Sigmoid colon (tissue), 6 donors: ENCODE measurements at regions not wholly inside any gene's neighbourhood (a gene's known extent, or its start where the extent isn't known, plus 50 kb on each side); places are given as distances from the start of the nearest gene placed in this dataset.
"Not testable (repeated sequence)": the region's sequence is repeated elsewhere in the genome, so short reads cannot be mapped to it uniquely, and the experiment has no call there.

Experiments
- DNase-seq: peaks from one replicate; pipeline ENCODE4 v3.0.0-alpha.2; 2019
- H3K27ac ChIP-seq, 4 donors: fragments of 200-600 bp; sonication (generic); one replicate each; pipeline ENCODE4 v1.5.1; 2016 to 2019; ENCODE audit warnings: mild to moderate bottlenecking in 1 of 4
- H3K27me3 ChIP-seq, 3 donors: fragments of 200-600 bp; sonication (generic); one replicate each; pipeline ENCODE4 v1.5.1; 2019; ENCODE audit warnings: mild to moderate bottlenecking in 1 of 3
- H3K36me3 ChIP-seq, 4 donors: fragments of 200-600 bp; sonication (generic); one replicate each; pipeline ENCODE4 v1.5.1; 2016 to 2019
- H3K4me1 ChIP-seq, 4 donors: fragments of 200-600 bp; sonication (generic); one replicate each; pipeline ENCODE4 v1.5.1; 2017 to 2019
- H3K4me3 ChIP-seq, 4 donors: fragments of 200-600 bp; sonication (generic); one replicate each; pipeline ENCODE4 v1.5.1; 2017 to 2019; ENCODE audit warnings: mild to moderate bottlenecking in 2 of 4, moderate library complexity in 1 of 4
- H3K9me3 ChIP-seq, 4 donors: fragments of 200-600 bp in 3 of 4; sonication (generic) in 3 of 4; one replicate each; pipeline versions ENCODE4 v1.5.1 to v1.6.1; 2013 to 2019
- CTCF ChIP-seq, 4 experiments: fragments of 450-650 bp in 3 of 4; fragments of 200-600 bp in 1 of 4; IDR thresholded peaks; one replicate each; pipeline ENCODE4 v1.5.1; 2016 to 2019; ENCODE audit warnings: antibody characterized with exemption in 4 of 4, mild to moderate bottlenecking in 3 of 4, moderate library complexity in 2 of 4
- EP300 ChIP-seq, 4 donors: sonication (generic); formaldehyde crosslinking; IDR thresholded peaks; one replicate each; pipeline ENCODE4 v1.6.1; 2017; ENCODE audit warnings: antibody characterized with exemption in 4 of 4
- POLR2A ChIP-seq, 2 donors: fragments of 450-650 bp; IDR thresholded peaks; one replicate each; pipeline ENCODE4 v1.6.1; 2016; ENCODE audit warnings: antibody characterized with exemption in 2 of 2, mild to moderate bottlenecking in 2 of 2, moderate library complexity in 2 of 2
- POLR2AphosphoS5 ChIP-seq, 4 donors: sonication (generic); formaldehyde crosslinking; IDR thresholded peaks; one replicate each; pipeline ENCODE4 v1.6.1; 2017; ENCODE audit warnings: antibody characterized with exemption in 4 of 4
- WGBS, 2 donors: extraction: QIAGEN DNeasy Blood & Tissue Kit; methylation state at CpG; one replicate each; pipeline ENCODE4 v1.1.7; 2013; 5-methylcytosine and 5-hydroxymethylcytosine counted together
- intact Hi-C: fragments of 100-400 bp; cut with DNase I; formaldehyde crosslinking; loops from one replicate; pipeline ENCODE4 v1.15.1; 2023
- donor health status: healthy with polysubstance abuse.
- donor health status: healthy.

GRCh38 chr9:103319979-103320378 lies 324.8 kb downstream of the CYLC2 start:
- Histone ChIP-seq H3K36me3 (no peaks in the 10 kb centered on the region), H3K9me3 (no peaks in the 10 kb centered on the region), H3K27me3 (no peaks in the 10 kb centered on the region), H3K27ac (no peak overlapping the region), H3K4me1 (peaks cover 0 to 3% (median 0%) of the 10 kb centered on the region in 4 donors), H3K4me3 (no peak overlapping the region)
- whole genome bisulfite sequencing, 2 donors: 35 to 47% methylated on average over 4 of the region's 4 CpGs
- no peak for DNase-seq
- intact Hi-C loops: no loop called here
- no peak for TF ChIP-seq POLR2AphosphoS5 (IDR thresholded peaks at IDR 0.05)
- no peak for TF ChIP-seq EP300 (IDR thresholded peaks at IDR 0.05)
- TF ChIP-seq POLR2A (IDR thresholded peaks at IDR 0.05): no peak
- TF ChIP-seq CTCF (IDR thresholded peaks at IDR 0.05): no peak

- TF ChIP-seq EP300 (IDR thresholded peaks at IDR 0.05): no peak
- no peak for TF ChIP-seq CTCF (IDR thresholded peaks at IDR 0.05)
- TF ChIP-seq POLR2AphosphoS5 (IDR thresholded peaks at IDR 0.05): no peak
- TF ChIP-seq POLR2A (IDR thresholded peaks at IDR 0.05): no peak
- Histone ChIP-seq H3K27me3 (no peaks in the 10 kb centered on the region), H3K27ac (no peak overlapping the region), H3K9me3 (no peaks in the 10 kb centered on the region), H3K4me1 (peaks cover 0 to 3% (median 0%) of the 10 kb centered on the region in 4 donors), H3K36me3 (no peaks in the 10 kb centered on the region), H3K4me3 (no peak overlapping the region)
- DNase-seq: no peak
- intact Hi-C loops: no loop called here
- 52 to 95% methylated on average over 1 of the region's 1 CpG for WGBS, 2 donors
Measured at GRCh38 chr9:103323699-103324098, 328.6 kb downstream of the CYLC2 start.

GRCh38 chr9:103335461-103335860 lies 340.3 kb downstream of the CYLC2 start:
- DNase-seq: no peak
- intact Hi-C loops: no loop called here
- Histone ChIP-seq H3K4me1 (no peaks in the 10 kb centered on the region), H3K4me3 (no peak overlapping the region), H3K27ac (no peak overlapping the region), H3K27me3 (no peaks in the 10 kb centered on the region), H3K9me3 (no peaks in the 10 kb centered on the region), H3K36me3 (no peaks in the 10 kb centered on the region)
- 81 to 83% methylated on average over 3 of the region's 3 CpGs for WGBS, 2 donors
- TF ChIP-seq POLR2A (IDR thresholded peaks at IDR 0.05): no peak
- no peak for TF ChIP-seq EP300 (IDR thresholded peaks at IDR 0.05)
- no peak for TF ChIP-seq CTCF (IDR thresholded peaks at IDR 0.05)
- no peak for TF ChIP-seq POLR2AphosphoS5 (IDR thresholded peaks at IDR 0.05)

GRCh38 chr9:103355000-103355399 lies 359.9 kb downstream of the CYLC2 start:
- TF ChIP-seq POLR2A (IDR thresholded peaks at IDR 0.05): no peak
- no peak for TF ChIP-seq EP300 (IDR thresholded peaks at IDR 0.05)
- no peak for TF ChIP-seq POLR2AphosphoS5 (IDR thresholded peaks at IDR 0.05)
- no peak for TF ChIP-seq CTCF (IDR thresholded peaks at IDR 0.05)
- intact Hi-C loops: no loop called here
- DNase-seq: no peak
- no peak overlapping the region for H3K27ac ChIP-seq
- H3K4me3 ChIP-seq: no peak overlapping the region
- no peaks in the 10 kb centered on the region for H3K36me3 ChIP-seq
- H3K4me1 ChIP-seq: no peaks in the 10 kb centered on the region
- peaks cover 0 to 7% (median 2%) of the 10 kb centered on the region in 4 donors for H3K9me3 ChIP-seq
- H3K27me3 ChIP-seq: no peaks in the 10 kb centered on the region
- WGBS, 2 donors: 91% methylated on average over 2 of the region's 2 CpGs

GRCh38 chr9:103357980-103358379 lies 362.8 kb downstream of the CYLC2 start:
- H3K27ac ChIP-seq, H3K4me1 ChIP-seq, H3K4me3 ChIP-seq, H3K9me3 ChIP-seq, H3K36me3 ChIP-seq, DNase-seq, H3K27me3 ChIP-seq, intact Hi-C loops: not testable (repeated sequence)
- 76 to 84% methylated on average over 3 of the region's 3 CpGs for WGBS, 2 donors
